Epidermal melanocyte (primary cell): ENCODE measurements at regions not wholly inside any gene's neighbourhood (a gene's known extent, or its start where the extent isn't known, plus 50 kb on each side); places are given as distances from the start of the nearest gene placed in this dataset.

Experiments
- DNase-seq: peaks from one replicate; pipeline ENCODE4 v3.0.0; 2011; ENCODE audit warnings: low spot score; ENCODE audit not compliant: insufficient read length

DNA sequence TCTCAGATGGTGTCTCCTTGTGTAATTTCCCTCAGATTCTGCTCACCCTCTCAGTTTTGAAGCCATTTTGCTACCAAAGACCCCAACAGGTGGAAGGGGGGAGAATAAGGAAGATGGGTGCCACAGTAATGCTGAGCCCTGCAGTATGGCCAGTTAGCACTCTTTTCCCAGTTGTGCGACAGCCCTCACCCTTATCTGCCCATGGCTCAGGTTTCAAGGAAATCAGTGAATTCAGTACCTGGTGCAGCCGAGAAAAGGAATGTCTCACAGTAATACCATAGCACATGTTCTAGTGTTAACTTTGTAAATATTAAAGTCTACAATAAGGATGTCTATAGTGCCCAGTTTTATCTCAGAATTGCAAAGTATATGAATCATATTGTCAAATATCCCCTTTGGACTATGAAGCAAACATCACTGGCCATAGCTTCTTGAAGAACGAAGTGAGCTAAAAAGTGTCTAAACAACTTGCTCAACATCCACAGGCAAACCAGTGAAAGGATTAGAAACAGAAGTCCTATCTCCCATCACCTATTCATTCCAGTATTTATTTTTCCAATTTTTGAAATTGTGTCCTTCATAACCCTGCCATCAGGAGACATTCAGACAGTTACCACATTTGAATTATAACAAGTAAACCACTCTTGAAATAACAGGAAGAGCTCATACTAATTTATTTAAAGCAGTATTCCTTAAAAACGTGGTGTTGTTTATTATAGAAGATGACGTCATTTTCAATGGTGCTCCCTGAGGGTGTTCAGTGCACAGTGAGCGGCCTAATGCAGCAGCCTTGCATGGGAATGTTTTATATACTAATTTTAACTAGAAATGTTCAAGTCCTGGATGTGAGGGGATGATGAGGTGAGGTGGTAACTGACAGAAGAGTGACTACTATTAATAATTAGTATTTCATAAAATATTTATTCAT lies 366.2 kb downstream of the TFAP2A start:
- no peak for DNase-seq

DNA sequence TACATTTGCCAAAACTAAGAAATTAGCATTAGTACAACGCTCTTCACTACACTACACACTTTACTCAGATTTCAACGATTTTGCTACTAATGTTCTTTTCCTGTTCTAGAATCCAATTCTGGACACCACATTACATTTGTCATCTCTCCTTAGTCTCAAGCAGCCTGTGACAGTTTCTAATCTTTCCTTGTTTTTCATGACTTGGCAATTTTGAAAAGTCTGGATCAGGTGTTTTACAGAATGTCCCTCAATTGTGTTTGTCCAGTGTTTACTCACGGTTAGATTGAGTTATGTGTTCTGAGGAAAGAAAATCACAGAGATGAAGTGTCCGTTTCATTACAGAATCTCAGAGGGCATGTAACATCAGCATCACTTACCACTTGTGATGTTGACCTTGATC lies 372.6 kb downstream of the TFAP2A start:
- no peak for DNase-seq

DNA sequence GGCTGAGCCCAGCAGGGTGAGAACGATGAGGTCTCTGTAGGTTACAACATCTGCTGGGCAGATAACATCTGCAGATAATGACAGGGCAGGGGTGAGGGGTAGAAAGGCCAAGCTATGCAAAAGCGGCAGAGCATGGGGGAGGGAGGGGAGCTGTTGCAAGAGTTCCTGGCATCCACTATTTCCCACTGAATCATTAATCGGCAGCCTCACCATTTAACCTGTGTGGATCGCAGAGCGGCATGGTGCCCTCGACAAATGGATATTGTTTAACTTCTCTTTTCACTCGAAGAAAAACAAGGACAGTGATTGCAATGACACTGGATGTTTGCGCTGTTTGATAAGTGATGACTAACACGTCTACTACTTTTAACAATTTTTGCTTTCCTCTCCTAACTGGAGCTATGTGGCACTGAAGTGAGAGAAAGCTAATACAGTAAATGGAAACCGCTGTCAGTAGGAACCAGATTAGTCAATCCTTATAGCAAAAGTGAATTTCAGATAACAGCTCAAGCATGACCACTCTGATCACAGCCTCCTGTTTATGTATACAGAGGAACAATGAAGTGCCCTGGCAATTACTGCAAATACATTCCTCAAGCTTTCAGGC lies 381.5 kb downstream of the TFAP2A start:
- DNase-seq, result no peak

DNA sequence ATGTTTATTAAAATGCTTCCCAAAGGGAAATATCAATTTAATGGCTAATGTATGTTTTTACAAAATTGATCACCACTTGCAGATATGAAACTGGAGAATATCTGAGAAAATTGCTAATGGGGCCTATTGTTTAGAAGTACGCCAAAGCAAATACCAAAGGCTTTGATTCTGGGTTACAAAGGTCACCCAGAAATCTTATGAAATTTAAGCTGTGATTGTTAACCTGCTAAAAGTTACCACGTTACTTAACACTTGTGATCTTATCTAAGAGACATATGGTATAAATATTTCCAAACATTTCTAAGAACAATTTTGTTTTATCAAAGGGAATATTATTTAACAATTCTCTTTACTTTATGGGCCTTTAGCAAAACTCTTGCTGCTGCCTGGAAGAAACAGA lies 383.3 kb downstream of the TFAP2A start:
- no peak for DNase-seq

DNA sequence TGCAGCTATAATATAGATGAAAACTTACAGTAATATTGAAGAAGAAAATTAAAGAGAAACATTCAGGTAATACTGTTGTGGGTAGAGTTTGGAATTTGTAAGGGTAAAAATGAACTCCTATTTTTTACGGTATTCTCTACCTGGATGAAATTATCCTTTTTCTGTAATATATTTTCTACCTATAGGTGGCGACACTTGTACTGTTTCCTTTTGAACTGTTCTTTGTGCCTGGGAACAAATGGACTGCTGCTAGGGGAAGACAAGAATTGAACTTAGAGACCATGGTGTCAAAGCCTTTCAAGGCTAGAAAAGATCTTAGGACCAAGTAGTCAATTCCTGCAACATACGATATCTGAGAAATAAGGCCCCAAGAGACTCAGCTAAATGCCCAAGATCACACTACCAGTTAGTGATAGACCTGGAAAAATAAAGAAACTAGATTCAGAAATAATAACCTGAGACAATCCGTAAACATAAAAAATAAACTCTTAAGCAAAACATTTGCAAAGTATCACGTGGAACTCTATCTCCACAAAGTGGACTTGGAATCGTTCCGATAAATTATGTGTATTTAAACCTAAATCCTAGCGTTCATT lies 383.8 kb downstream of the TFAP2A start:
- no peak for DNase-seq

DNA sequence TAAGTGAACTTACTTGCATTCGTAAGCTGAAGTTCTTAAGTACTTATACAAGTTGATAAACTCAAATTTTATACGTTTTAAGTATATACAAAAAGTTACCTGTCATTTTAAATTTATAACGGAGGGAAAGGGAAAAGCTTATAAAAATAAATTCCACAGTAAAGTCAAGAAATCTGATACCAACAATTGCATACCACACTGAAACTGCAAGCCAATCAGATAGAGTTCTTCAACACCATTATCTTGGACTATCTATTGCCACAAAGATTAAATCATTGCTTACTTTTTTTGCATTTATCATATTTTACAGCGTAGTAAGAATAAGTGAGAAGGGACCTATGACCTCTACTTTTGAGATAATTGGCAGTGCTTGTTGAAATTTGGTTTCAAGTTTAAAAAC lies 386.7 kb downstream of the TFAP2A start:
- no peak for DNase-seq

DNA sequence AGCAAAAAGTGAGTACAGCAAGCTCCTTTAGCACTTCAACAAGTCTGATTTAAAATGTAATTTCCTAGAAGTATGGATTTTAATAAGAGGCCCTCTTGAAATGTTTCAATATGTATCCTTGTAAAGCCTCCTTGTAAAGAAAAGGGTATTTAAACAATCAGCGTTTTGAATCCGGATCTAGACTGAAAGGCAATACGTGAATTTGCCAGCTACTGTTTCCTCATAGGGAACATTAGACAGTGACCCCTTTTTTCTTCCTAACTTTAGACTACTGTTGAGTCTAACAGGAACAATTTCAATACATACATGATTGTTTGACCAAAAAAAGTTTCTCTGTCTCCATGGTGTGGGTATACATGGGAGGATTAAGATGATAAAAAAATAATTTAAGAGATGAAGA lies 395.0 kb downstream of the TFAP2A start:
- no peak for DNase-seq

DNA sequence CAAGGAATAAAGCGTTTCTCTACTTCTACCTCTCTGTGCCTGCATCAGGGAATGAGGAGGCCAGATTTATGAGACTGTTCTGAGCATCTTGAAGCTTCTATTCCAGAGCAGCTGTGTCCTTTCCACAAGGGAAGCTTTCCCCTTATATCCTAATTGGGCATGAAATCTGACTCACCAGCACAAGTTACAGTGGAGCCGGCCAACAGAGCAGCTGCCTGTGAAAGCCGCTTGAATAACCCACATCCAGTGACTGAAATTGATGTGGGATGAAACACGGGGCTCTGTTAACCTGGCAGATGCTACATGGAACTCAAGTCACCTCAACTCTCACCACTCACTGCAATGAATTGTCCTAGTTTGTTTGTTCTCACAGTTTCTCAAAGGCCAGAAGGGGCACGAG lies 400.3 kb downstream of the TFAP2A start:
- DNase-seq, result no peak

DNA sequence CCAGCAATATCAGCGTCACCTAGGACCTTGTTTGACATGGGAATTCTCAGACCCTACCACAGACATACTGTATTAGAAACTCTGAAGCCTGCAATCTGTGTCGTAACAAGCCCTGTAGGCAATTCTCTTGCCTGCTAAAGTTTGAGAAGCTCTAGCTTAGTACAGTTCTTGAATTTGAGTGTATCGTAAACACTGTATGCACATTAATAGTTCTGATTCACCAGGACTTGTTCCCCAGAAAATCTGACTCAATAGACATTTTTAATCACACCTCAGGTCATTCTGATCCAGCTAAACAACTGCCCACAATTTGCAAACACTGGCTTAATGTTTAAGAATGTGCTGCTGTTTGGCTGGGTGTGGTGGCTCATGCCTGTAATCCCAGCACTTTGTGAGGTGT lies 414.3 kb downstream of the TFAP2A start:
- no peak for DNase-seq

DNA sequence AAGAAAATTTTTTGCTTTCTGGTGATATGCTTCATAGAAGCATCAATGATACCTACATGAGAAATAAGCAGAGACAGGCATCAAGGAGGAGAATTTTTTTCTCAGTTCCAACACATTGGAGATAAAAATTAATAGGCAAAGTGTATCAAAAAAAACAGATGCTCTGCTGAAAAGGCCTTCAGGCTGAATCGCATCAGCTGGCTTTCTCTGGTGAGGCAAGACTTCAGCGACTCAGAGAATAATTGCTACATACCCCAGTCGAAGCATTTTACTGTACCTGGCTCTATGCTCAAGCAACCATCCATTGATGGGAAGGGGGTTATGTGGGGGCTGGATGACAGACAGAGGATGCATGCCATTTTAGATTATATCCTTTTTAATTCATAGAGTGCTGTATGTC lies 415.1 kb downstream of the TFAP2A start:
- no peak for DNase-seq

DNA sequence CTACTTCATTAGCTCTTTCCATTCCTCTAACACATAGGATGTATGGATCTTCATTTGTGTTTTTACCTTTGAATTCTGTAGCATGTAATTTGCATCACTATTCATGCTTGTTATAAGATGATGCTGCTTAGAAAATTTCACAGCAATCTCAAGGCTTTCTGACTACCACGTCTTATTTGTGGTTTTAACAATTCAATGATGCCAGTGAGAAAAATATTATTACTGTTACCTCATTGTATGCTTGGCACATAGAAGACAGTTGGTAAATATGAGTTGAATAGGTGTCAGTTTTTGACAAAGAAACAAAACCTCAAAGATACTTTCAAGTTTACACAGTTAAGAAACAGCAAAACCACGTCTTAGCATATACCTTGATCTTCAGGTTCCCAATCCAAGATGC lies 428.6 kb downstream of the TFAP2A start:
- DNase-seq, result no peak

DNA sequence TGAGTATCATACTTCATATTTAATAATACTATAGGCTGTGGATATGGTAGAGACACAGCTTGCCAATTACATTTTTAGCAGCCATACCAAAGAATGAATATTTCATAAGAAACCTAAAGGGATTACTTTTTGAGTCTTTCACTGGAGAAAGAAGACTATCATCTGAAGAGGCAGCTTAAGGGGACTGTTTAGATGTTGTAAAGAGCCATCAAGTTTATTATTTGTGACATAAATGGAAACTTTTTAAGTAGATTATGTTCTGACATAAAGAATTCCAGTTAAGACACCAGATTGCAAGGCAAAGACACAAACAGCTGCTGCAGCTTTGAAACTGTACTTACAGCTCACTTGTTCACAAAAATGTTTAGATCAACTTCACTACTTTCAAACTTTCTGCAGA lies 429.4 kb downstream of the TFAP2A start:
- no peak for DNase-seq

DNA sequence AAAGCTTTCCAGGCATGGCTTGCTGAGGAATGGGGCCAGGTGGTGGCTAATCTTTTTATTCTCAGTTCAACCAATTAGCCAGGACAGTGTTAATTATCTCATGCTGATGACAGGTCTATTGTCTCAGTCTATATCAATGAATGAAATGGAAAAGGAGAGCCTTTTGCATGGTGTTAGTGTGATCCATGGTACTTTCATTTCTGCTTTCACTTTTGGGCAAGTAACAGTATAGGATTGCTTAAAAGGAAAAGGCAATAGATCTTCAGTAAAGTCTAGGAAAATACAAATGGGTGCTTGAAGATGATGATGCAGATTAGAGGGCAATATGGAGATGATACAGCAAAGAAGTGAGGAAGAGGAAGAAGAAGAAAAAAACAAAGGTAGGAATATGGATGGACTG lies 430.3 kb downstream of the TFAP2A start:
- DNase-seq, result no peak

DNA sequence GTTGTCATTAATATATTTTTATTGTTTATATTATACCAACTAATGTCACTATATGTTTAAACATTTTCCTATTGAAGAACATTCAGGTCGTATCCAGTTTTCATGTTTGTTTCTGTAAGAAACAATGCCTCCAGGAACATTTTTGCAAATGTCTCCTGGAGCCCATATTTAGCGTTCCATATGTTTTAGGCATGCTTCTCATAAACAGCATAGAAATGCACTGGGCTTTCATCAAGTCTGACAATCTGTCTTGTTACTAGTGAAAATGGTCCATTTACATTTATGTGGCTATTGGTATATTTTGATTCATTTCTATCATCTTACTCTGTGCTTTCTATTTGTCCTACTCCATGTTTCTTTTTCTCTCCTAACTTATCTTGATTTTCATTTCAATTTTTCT lies 431.7 kb downstream of the TFAP2A start:
- DNase-seq, result no peak

DNA sequence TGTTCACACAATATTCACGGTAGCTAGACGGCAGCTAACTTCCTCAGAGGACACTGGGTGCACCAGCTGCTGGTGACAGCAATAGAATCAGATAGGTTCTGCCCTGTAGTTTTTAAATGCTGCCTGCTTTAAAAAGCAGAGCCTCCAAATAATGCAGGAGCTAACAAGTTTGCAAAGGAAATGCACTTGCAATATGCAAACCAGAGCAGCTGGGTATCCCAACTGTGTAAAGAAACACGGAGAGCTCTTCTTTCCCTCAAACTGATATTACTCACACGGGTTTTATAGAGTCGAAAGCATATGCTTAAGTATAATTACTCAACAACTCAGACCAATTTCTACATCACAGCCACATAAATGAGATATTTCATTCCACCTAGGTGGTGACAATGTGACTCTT lies 432.7 kb downstream of the TFAP2A start:
- no peak for DNase-seq

DNA sequence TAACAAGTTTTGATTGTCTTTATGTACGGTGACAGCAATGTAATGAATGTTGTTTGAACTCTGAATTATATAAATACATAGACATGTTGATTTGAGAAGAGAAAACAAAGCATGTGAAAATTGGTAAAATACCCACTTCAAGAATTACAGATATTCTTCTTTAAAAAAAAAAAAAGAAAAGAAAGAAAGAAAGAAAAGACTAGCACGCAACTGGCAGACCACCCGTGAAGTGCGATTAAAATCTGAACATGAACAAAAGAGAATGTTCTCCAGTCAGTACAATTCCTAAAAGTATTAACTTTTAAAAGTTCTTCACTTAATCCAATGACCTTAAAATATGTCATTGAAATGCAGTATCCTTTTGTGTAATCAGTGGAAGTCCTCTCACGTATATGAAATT lies 434.9 kb downstream of the TFAP2A start:
- no peak for DNase-seq

DNA sequence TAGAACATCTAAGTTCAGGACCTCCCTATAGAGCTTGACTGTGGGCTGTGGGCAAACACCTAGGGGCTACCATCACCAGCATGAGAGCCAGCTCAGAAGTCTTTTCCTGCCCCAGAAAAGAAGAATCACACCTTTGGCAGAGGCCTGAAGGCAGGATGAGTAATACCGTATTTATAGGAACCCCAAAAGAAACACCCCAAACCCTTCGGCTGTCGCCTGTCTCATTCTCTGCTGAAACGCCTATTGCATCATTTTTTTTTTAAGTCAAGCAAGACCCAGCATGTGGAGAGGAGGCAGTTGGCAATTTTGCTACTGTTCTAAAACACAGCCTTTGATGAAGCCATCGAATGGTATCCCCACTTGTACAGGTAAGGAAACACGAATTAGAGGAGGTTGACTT lies 436.4 kb downstream of the TFAP2A start:
- no peak for DNase-seq

DNA sequence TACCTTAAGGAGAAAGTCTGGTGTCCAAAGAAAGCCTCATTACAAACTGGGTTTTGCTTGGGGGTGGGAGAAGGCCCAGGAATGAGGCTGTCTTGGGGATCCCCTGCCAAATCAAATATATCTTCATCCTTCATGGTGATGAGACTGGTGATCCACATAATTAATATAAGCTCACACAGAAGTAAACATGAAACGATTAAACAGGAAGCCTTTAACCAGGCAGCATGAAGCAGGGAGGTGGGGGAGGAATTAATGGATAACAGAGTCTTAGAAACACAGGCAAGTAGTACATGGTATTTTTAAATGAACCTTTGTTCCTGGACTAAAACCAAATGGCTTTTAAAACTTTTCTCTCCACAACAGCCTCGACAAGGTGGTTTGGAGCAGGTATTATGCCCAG lies 437.5 kb downstream of the TFAP2A start:
- no peak for DNase-seq

DNA sequence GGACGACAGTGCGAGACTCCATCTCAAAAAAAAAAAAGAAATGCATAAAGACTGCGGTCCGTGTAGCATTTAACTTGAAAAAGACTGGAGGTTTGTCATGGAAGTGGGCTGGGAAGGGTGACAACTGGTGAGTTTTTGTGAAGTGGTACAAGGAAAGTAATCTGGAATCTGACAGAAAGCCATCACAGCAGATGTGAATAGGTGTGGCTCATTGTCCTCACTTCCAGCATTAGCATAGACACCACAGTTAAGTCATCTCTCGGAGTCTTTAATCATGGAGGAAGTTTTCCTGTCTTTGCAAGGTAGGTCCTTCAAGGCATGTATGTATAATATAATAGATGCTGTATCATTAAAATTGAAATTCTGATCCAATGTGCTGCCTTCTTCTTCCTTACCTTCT lies 453.2 kb downstream of the TFAP2A start:
- DNase-seq, result no peak

DNA sequence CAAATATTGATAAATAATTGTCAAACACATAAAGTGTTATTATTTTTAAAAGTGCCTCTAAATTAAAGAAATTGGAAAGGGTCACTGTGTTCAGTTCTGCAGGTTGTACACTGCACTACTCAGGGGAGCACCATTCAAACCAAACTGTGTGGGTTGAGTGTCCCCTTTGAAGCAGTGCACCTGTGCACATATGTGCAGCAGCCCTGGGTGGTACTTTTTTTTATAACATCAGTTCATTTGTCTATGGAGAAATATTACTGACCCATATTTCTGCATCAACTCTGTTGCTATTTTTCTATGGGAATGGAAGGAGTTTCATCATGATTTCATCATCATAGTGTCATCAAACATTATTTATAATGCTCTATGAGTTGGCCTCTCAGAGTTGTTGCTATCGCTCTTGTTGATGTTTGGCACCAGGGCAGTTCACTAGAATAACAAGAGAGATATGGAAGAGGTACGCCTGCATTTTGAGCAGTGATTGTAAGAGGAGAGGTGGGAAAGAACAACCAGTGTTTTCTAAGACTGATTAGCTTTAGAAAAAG lies 457.6 kb downstream of the TFAP2A start:
- DNase-seq, result no peak

DNA sequence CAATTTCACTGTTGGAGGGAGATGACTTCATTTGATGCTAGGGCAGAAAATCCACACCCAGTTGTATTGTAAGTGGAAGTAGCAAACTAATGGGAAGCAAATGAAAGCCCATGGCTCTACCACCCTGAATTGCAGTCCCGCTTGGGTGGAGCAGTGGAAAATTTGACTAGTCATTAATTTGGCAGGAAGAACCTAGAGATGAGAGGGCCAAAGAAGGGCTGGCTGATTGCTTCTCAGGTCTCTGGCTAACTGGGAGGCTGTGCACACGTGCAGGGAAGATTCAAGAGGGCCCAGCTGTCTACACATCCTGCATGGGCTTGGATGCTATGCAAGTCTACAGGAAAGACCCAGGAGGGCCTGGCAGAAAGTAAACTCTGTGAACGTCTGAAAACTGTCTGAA lies 466.2 kb downstream of the TFAP2A start:
- DNase-seq, result no peak

DNA sequence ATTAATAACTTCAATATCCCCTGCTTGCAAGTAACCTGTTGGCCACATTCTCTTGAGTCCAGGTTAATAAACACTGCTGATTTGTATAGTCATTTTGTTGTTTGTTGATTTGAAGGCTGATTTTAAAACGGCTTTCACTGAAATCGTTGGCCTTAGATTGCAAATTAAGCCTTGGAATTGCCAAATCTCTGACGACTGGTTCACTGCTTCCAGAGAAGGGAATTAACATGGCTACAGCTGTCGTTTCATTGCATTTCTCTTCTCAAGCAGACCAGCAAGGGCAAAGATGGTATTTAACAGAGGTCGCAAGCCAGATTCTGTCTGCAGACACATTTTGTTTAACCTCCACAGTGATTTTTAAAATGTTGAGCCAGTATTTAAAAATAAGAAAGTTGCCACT lies 470.9 kb downstream of the TFAP2A start:
- no peak for DNase-seq
